ENCODE measurements at regions not wholly inside any gene's neighbourhood (a gene's known extent, or its start where the extent isn't known, plus 50 kb on each side); places are given as distances from the start of the nearest gene placed in this dataset.

DNA sequence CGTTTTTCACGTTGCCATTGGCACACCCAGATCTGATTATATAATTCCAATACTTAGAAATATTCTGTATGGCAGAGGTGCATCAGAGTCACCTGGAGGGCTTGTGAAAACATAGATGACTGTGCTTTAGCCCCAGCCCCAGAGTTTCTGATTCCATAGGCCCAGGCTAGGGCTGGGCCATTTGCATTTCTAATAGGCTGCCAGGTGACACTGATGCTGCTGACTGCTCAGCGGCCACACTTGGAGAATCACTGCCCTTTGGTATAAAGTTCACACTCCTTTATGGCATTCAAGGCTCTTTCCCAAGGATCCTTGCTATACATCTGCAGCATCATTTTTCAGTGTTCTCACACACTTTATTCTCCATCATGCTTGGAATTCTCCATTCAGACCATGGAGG, 137.1 kb downstream of the AKAP11 start:
- Histone ChIP-seq H3K27ac (ENCODE audit: extremely low read length, insufficient read depth, low read length) (no peak overlapping the region), H3K79me2 (ENCODE audit: insufficient read depth, low read length) (no peaks in the 10 kb centered on the region), H3K4me2 (ENCODE audit: low read depth, low read length) (no peak overlapping the region), H4K20me1 (ENCODE audit: insufficient read depth, low read length) (no peaks in the 10 kb centered on the region), H3K4me1 (ENCODE audit: insufficient read depth, low read length) (no peaks in the 10 kb centered on the region), H3K27me3 (ENCODE audit: control insufficient read depth in 1 of 2, insufficient read depth in 2 of 2, low read length in 2 of 2) (no peaks in the 10 kb centered on the region), H3K36me3 (replicated peaks in 1 of 2; ENCODE audit: control insufficient read depth in 1 of 2, insufficient read depth in 2 of 2, low read length in 2 of 2) (no peaks in the 10 kb centered on the region), H3K9me3 (ENCODE audit: low read length) (no peaks in the 10 kb centered on the region), H2AFZ (ENCODE audit: low read length) (no peak overlapping the region), H3K4me3 (replicated peaks in 1 of 3; ENCODE audit: insufficient read depth in 1 of 3, low read depth in 2 of 3, low read length in 3 of 3) (no peak overlapping the region), H3K9ac (ENCODE audit: insufficient read depth, low read depth, low read length) (no peak overlapping the region)
- no peak for ATAC-seq
- in situ Hi-C loops (cut with HindIII; ENCODE audit: extremely low pct_ligation_motif_present, low pct_unique_long_range_greater_than_20kb) (no loop called here), intact Hi-C loops (cut with micrococcal nuclease; ENCODE audit: unreplicated experiment) (no loop called here)
- no TSS peak for BruUV-seq (replicated peaks)
- no peak for DNase-seq (ENCODE audit: low spot score)
- ChIA-PET CTCF (ENCODE audit: low intra/inter-chr PET ratio, low total read pairs) (no interaction called here), POLR2A (no interaction called here)
- WGBS (ENCODE audit: low lambda C conversion rate), result 0% methylated on average over 3 of the region's 3 CpGs
- no peak for FAIRE-seq
- TF ChIP-seq, protein P1, sequence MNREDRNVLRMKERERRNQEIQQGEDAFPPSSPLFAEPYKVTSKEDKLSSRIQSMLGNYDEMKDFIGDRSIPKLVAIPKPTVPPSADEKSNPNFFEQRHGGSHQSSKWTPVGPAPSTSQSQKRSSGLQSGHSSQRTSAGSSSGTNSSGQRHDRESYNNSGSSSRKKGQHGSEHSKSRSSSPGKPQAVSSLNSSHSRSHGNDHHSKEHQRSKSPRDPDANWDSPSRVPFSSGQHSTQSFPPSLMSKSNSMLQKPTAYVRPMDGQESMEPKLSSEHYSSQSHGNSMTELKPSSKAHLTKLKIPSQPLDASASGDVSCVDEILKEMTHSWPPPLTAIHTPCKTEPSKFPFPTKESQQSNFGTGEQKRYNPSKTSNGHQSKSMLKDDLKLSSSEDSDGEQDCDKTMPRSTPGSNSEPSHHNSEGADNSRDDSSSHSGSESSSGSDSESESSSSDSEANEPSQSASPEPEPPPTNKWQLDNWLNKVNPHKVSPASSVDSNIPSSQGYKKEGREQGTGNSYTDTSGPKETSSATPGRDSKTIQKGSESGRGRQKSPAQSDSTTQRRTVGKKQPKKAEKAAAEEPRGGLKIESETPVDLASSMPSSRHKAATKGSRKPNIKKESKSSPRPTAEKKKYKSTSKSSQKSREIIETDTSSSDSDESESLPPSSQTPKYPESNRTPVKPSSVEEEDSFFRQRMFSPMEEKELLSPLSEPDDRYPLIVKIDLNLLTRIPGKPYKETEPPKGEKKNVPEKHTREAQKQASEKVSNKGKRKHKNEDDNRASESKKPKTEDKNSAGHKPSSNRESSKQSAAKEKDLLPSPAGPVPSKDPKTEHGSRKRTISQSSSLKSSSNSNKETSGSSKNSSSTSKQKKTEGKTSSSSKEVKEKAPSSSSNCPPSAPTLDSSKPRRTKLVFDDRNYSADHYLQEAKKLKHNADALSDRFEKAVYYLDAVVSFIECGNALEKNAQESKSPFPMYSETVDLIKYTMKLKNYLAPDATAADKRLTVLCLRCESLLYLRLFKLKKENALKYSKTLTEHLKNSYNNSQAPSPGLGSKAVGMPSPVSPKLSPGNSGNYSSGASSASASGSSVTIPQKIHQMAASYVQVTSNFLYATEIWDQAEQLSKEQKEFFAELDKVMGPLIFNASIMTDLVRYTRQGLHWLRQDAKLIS (CRISPR knock-in tag; IDR thresholded peaks at IDR 0.05), result no peak
- TF ChIP-seq ZNF30 (CRISPR knock-in tag; IDR thresholded peaks at IDR 0.05), result no peak
- no peak for TF ChIP-seq FOXA3 (CRISPR knock-in tag; IDR thresholded peaks at IDR 0.05)
- TF ChIP-seq ZBTB8A (CRISPR knock-in tag; IDR thresholded peaks at IDR 0.05; ENCODE audit: borderline replicate concordance, low read depth), result no peak
- TF ChIP-seq ZNF614 (CRISPR knock-in tag; IDR thresholded peaks at IDR 0.05; ENCODE audit: borderline replicate concordance), result no peak
- no peak for TF ChIP-seq CCAR2 (optimal IDR thresholded peaks at IDR 0.05; ENCODE audit: low read depth, low read length)
- no peak for TF ChIP-seq ZNF510 (CRISPR knock-in tag; IDR thresholded peaks at IDR 0.05; ENCODE audit: low read depth)
- no peak for TF ChIP-seq GTF3A (CRISPR knock-in tag; conservative IDR thresholded peaks at IDR 0.05)
- TF ChIP-seq ZNF20 (CRISPR knock-in tag; IDR thresholded peaks at IDR 0.05), result no peak
- no peak for TF ChIP-seq ZNF136 (CRISPR knock-in tag; IDR thresholded peaks at IDR 0.05; ENCODE audit: low read depth)
- TF ChIP-seq GATAD2A (CRISPR knock-in tag; IDR thresholded peaks at IDR 0.05), result no peak
- TF ChIP-seq, protein P2, sequence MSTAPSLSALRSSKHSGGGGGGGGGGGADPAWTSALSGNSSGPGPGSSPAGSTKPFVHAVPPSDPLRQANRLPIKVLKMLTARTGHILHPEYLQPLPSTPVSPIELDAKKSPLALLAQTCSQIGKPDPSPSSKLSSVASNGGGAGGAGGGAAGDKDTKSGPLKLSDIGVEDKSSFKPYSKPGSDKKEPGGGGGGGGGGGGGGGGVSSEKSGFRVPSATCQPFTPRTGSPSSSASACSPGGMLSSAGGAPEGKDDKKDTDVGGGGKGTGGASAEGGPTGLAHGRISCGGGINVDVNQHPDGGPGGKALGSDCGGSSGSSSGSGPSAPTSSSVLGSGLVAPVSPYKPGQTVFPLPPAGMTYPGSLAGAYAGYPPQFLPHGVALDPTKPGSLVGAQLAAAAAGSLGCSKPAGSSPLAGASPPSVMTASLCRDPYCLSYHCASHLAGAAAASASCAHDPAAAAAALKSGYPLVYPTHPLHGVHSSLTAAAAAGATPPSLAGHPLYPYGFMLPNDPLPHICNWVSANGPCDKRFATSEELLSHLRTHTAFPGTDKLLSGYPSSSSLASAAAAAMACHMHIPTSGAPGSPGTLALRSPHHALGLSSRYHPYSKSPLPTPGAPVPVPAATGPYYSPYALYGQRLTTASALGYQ (CRISPR knock-in tag; IDR thresholded peaks at IDR 0.05), result no peak
- TF ChIP-seq NFYC (CRISPR knock-in tag; IDR thresholded peaks at IDR 0.05), result no peak
- TF ChIP-seq, protein P3, sequence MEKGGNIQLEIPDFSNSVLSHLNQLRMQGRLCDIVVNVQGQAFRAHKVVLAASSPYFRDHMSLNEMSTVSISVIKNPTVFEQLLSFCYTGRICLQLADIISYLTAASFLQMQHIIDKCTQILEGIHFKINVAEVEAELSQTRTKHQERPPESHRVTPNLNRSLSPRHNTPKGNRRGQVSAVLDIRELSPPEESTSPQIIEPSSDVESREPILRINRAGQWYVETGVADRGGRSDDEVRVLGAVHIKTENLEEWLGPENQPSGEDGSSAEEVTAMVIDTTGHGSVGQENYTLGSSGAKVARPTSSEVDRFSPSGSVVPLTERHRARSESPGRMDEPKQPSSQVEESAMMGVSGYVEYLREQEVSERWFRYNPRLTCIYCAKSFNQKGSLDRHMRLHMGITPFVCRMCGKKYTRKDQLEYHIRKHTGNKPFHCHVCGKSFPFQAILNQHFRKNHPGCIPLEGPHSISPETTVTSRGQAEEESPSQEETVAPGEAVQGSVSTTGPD (CRISPR knock-in tag; IDR thresholded peaks at IDR 0.05), result no peak
- TF ChIP-seq, protein P4, sequence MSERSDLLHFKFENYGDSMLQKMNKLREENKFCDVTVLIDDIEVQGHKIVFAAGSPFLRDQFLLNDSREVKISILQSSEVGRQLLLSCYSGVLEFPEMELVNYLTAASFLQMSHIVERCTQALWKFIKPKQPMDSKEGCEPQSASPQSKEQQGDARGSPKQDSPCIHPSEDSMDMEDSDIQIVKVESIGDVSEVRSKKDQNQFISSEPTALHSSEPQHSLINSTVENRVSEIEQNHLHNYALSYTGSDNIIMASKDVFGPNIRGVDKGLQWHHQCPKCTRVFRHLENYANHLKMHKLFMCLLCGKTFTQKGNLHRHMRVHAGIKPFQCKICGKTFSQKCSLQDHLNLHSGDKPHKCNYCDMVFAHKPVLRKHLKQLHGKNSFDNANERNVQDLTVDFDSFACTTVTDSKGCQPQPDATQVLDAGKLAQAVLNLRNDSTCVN (CRISPR knock-in tag; IDR thresholded peaks at IDR 0.05; ENCODE audit: borderline replicate concordance), result no peak
- no peak for TF ChIP-seq NR2F6 (IDR thresholded peaks at IDR 0.05)
- no peak for TF ChIP-seq NR2F6 (CRISPR knock-in tag; IDR thresholded peaks at IDR 0.05)

Measured in HepG2 (cell line).